WTC11 (cell line): ENCODE measurements at regions not wholly inside any gene's neighbourhood (a gene's known extent, or its start where the extent isn't known, plus 50 kb on each side); places are given as distances from the start of the nearest gene placed in this dataset.

ENCODE experiments used
- ATAC-seq: fragments of 200-7000 bp; cut with Tn5 transposase; 2 replicates; pipeline ENCODE4 v1.10.0; 2021; ENCODE audit warnings: mild to moderate bottlenecking, moderate library complexity
- CTCF ChIA-PET: fragments of 300-600 bp; sonication (Branson Sonifier 250); formaldehyde crosslinking; loops from one replicate; lab custom pipeline; 2021; ENCODE audit warnings: antibody characterized with exemption; lab: Charles Lee
- POLR2A ChIA-PET: fragments of 350-600 bp; sonication (Branson Sonifier 250); formaldehyde crosslinking; loops from one replicate; lab custom pipeline; 2021; ENCODE audit warnings: antibody characterized with exemption; lab: Charles Lee
- DNase-seq: peaks from one replicate; pipeline ENCODE4 v3.0.0; 2021; ENCODE audit warnings: low spot score
- H3K27ac Mint-ChIP-seq: 2 replicates; pipeline ENCODE4 v1.8.0; 2021; ENCODE audit warnings: mixed read lengths
- H3K27me3 Mint-ChIP-seq: 2 replicates; pipeline ENCODE4 v1.8.0; 2021; ENCODE audit warnings: low read depth, mild to moderate bottlenecking, moderate library complexity, mixed read lengths
- H3K36me3 Mint-ChIP-seq: 2 replicates; pipeline ENCODE4 v1.8.0; 2021; ENCODE audit warnings: mixed read lengths
- H3K4me1 Mint-ChIP-seq: 2 replicates; pipeline ENCODE4 v1.8.0; 2022; ENCODE audit warnings: mixed read lengths
- H3K4me3 Mint-ChIP-seq: 2 replicates; pipeline ENCODE4 v1.8.0; 2021; ENCODE audit warnings: mild to moderate bottlenecking, moderate library complexity, mixed read lengths
- H3K9me3 Mint-ChIP-seq: 2 replicates; pipeline ENCODE4 v1.8.0; 2021; ENCODE audit warnings: mixed read lengths
- ARID4B ChIP-seq: sonication (generic); formaldehyde crosslinking; IDR thresholded peaks from 2 replicates; pipeline ENCODE4 v1.8.0; 2023; ENCODE audit warnings: missing genetic modification reagents, mild to moderate bottlenecking, borderline replicate concordance
- ATF6 ChIP-seq: sonication (generic); formaldehyde crosslinking; IDR thresholded peaks from 2 replicates; pipeline ENCODE4 v1.8.1; 2023; ENCODE audit warnings: mild to moderate bottlenecking, missing genetic modification reagents
- ELF4 ChIP-seq: sonication (generic); formaldehyde crosslinking; IDR thresholded peaks from 2 replicates; pipeline ENCODE4 v1.8.1; 2022; ENCODE audit warnings: low read depth, mild to moderate bottlenecking, moderate library complexity, missing genetic modification reagents
- GRHL2 ChIP-seq: fragments of 250-450 bp; sonication (Bioruptor Pico); IDR thresholded peaks from 2 replicates; pipeline ENCODE4 v1.8.0; 2022; ENCODE audit warnings: mild to moderate bottlenecking, moderate library complexity; ENCODE audit not compliant: insufficient replicate concordance, severe bottlenecking
- JAZF1 ChIP-seq: fragments of 250-450 bp; sonication (Bioruptor Pico); IDR thresholded peaks from 2 replicates; pipeline ENCODE4 v1.9.0; 2021; ENCODE audit warnings: moderate library complexity, mild to moderate bottlenecking, inconsistent platforms
- NFATC4 ChIP-seq: fragments of 250-450 bp; sonication (Bioruptor Pico); IDR thresholded peaks from 2 replicates; pipeline ENCODE4 v1.9.0; 2021; ENCODE audit warnings: mild to moderate bottlenecking
- NR2C2 ChIP-seq: sonication (generic); formaldehyde crosslinking; IDR thresholded peaks from 2 replicates; pipeline ENCODE4 v1.8.0; 2022; ENCODE audit warnings: mild to moderate bottlenecking, missing genetic modification reagents
- NR3C1 ChIP-seq: sonication (generic); formaldehyde crosslinking; conservative IDR thresholded peaks from 2 replicates; pipeline ENCODE4 v1.8.1; 2023; ENCODE audit warnings: low read depth, mild to moderate bottlenecking, missing genetic modification reagents
- SP1 ChIP-seq: sonication (generic); formaldehyde crosslinking; conservative IDR thresholded peaks from 2 replicates; pipeline ENCODE4 v1.8.1; 2022; ENCODE audit warnings: missing genetic modification reagents
- TP53 ChIP-seq: sonication (generic); formaldehyde crosslinking; IDR thresholded peaks from 2 replicates; pipeline ENCODE4 v1.8.1; 2023; ENCODE audit warnings: mild to moderate bottlenecking, missing genetic modification reagents
- ZNF138 ChIP-seq: sonication (generic); formaldehyde crosslinking; conservative IDR thresholded peaks from 2 replicates; pipeline ENCODE4 v1.8.1; 2022; ENCODE audit warnings: mild to moderate bottlenecking, moderate library complexity, missing genetic modification reagents
- ZNF232 ChIP-seq: sonication (generic); formaldehyde crosslinking; IDR thresholded peaks from 2 replicates; pipeline ENCODE4 v1.8.0; 2022; ENCODE audit warnings: mild to moderate bottlenecking, missing genetic modification reagents
- ZNF416 ChIP-seq: fragments of 250-450 bp; sonication (Bioruptor Pico); IDR thresholded peaks from 2 replicates; pipeline ENCODE4 v1.9.0; 2021; ENCODE audit warnings: mild to moderate bottlenecking, inconsistent platforms
- TF ChIP-seq, protein P1 (sequence below): sonication (generic); formaldehyde crosslinking; IDR thresholded peaks from 2 replicates; pipeline ENCODE4 v1.8.1; 2022; ENCODE audit warnings: low read depth, missing genetic modification reagents, borderline replicate concordance
- TF ChIP-seq, protein P2 (sequence below): fragments of 250-450 bp; sonication (Bioruptor Pico); IDR thresholded peaks from 2 replicates; pipeline ENCODE4 v1.9.0; 2021; ENCODE audit warnings: mild to moderate bottlenecking, borderline replicate concordance
- TF ChIP-seq, protein P3 (sequence below): sonication (generic); formaldehyde crosslinking; IDR thresholded peaks from 2 replicates; pipeline ENCODE4 v1.8.0; 2023; ENCODE audit warnings: mild to moderate bottlenecking, missing genetic modification reagents
- TF ChIP-seq, protein P4 (sequence below): sonication (generic); formaldehyde crosslinking; conservative IDR thresholded peaks from 2 replicates; pipeline ENCODE4 v1.8.1; 2023; ENCODE audit warnings: mild to moderate bottlenecking, low read depth, missing genetic modification reagents, moderate library complexity

GRCh38 chr2:167368371-167368770 lies 480.1 kb downstream of the XIRP2 start:
- ChIA-PET POLR2A (no interaction called here), CTCF (no interaction called here)
- no peaks in the 10 kb centered on the region for H3K27me3 Mint-ChIP-seq
- H3K4me1 Mint-ChIP-seq, result 0 out of 2 replicates have a peak, but pooled peaks cover 2% of the 10 kb centered on the region
- TF ChIP-seq ZNF232 (no peak), NFATC4 (CRISPR knock-in tag) (no peak)
- TF ChIP-seq, protein P1, sequence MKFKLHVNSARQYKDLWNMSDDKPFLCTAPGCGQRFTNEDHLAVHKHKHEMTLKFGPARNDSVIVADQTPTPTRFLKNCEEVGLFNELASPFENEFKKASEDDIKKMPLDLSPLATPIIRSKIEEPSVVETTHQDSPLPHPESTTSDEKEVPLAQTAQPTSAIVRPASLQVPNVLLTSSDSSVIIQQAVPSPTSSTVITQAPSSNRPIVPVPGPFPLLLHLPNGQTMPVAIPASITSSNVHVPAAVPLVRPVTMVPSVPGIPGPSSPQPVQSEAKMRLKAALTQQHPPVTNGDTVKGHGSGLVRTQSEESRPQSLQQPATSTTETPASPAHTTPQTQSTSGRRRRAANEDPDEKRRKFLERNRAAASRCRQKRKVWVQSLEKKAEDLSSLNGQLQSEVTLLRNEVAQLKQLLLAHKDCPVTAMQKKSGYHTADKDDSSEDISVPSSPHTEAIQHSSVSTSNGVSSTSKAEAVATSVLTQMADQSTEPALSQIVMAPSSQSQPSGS (CRISPR knock-in tag), result no peak
- TF ChIP-seq, protein P2, sequence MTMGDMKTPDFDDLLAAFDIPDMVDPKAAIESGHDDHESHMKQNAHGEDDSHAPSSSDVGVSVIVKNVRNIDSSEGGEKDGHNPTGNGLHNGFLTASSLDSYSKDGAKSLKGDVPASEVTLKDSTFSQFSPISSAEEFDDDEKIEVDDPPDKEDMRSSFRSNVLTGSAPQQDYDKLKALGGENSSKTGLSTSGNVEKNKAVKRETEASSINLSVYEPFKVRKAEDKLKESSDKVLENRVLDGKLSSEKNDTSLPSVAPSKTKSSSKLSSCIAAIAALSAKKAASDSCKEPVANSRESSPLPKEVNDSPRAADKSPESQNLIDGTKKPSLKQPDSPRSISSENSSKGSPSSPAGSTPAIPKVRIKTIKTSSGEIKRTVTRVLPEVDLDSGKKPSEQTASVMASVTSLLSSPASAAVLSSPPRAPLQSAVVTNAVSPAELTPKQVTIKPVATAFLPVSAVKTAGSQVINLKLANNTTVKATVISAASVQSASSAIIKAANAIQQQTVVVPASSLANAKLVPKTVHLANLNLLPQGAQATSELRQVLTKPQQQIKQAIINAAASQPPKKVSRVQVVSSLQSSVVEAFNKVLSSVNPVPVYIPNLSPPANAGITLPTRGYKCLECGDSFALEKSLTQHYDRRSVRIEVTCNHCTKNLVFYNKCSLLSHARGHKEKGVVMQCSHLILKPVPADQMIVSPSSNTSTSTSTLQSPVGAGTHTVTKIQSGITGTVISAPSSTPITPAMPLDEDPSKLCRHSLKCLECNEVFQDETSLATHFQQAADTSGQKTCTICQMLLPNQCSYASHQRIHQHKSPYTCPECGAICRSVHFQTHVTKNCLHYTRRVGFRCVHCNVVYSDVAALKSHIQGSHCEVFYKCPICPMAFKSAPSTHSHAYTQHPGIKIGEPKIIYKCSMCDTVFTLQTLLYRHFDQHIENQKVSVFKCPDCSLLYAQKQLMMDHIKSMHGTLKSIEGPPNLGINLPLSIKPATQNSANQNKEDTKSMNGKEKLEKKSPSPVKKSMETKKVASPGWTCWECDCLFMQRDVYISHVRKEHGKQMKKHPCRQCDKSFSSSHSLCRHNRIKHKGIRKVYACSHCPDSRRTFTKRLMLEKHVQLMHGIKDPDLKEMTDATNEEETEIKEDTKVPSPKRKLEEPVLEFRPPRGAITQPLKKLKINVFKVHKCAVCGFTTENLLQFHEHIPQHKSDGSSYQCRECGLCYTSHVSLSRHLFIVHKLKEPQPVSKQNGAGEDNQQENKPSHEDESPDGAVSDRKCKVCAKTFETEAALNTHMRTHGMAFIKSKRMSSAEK (CRISPR knock-in tag), result no peak
- H3K9me3 Mint-ChIP-seq, result peaks cover 6% of the 10 kb centered on the region
- H3K36me3 Mint-ChIP-seq, result peaks cover 6% of the 10 kb centered on the region; the same call in 1 of the 2 replicates
- ATAC-seq, result no peak
- no peak overlapping the region for H3K27ac Mint-ChIP-seq
- H3K4me3 Mint-ChIP-seq, result no peak overlapping the region
- no peak for DNase-seq

DNA sequence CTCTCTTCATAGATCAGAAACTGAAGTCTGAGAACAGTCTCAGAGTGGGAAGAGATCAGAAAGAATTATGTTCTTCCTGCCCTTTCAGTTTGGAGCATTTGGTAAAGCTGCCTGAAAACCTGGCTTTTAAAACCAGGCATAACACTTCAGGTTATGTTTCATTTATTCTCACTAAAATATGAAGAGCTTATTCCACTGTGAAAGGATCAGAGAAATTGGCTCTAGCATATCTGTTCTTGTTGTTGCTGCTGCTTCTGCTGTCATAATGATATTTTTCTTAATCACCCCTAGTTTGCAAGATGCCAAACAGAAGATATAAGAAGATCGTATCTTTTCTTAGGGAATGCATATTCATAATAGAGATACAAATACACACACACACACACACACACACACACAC lies 476.9 kb downstream of the XIRP2 start:
- DNase-seq (no peak), ATAC-seq (no peak)
- CTCF ChIA-PET, result no interaction called here
- Mint-ChIP-seq H3K27me3 (no peaks in the 10 kb centered on the region), H3K27ac (no peak overlapping the region), H3K9me3 (peaks cover 6% of the 10 kb centered on the region), H3K4me1 (peaks cover 2% of the 10 kb centered on the region; the same call in 1 of the 2 replicates), H3K4me3 (no peak overlapping the region), H3K36me3 (peaks cover 6% of the 10 kb centered on the region; the same call in 1 of the 2 replicates)
- POLR2A ChIA-PET, result no interaction called here
- TF ChIP-seq NR2C2 (CRISPR knock-in tag) (no peak), SP1 (CRISPR knock-in tag) (no peak), JAZF1 (CRISPR knock-in tag) (no peak), GRHL2 (CRISPR knock-in tag) (no peak), TP53 (CRISPR knock-in tag) (no peak), ARID4B (CRISPR knock-in tag) (no peak), ZNF416 (CRISPR knock-in tag) (no peak), ELF4 (no peak), NFATC4 (CRISPR knock-in tag) (no peak), ATF6 (no peak), ZNF138 (CRISPR knock-in tag) (no peak), NR3C1 (CRISPR knock-in tag) (no peak)
- TF ChIP-seq, protein P3, sequence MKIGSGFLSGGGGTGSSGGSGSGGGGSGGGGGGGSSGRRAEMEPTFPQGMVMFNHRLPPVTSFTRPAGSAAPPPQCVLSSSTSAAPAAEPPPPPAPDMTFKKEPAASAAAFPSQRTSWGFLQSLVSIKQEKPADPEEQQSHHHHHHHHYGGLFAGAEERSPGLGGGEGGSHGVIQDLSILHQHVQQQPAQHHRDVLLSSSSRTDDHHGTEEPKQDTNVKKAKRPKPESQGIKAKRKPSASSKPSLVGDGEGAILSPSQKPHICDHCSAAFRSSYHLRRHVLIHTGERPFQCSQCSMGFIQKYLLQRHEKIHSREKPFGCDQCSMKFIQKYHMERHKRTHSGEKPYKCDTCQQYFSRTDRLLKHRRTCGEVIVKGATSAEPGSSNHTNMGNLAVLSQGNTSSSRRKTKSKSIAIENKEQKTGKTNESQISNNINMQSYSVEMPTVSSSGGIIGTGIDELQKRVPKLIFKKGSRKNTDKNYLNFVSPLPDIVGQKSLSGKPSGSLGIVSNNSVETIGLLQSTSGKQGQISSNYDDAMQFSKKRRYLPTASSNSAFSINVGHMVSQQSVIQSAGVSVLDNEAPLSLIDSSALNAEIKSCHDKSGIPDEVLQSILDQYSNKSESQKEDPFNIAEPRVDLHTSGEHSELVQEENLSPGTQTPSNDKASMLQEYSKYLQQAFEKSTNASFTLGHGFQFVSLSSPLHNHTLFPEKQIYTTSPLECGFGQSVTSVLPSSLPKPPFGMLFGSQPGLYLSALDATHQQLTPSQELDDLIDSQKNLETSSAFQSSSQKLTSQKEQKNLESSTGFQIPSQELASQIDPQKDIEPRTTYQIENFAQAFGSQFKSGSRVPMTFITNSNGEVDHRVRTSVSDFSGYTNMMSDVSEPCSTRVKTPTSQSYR, result no peak
- TF ChIP-seq, protein P4, sequence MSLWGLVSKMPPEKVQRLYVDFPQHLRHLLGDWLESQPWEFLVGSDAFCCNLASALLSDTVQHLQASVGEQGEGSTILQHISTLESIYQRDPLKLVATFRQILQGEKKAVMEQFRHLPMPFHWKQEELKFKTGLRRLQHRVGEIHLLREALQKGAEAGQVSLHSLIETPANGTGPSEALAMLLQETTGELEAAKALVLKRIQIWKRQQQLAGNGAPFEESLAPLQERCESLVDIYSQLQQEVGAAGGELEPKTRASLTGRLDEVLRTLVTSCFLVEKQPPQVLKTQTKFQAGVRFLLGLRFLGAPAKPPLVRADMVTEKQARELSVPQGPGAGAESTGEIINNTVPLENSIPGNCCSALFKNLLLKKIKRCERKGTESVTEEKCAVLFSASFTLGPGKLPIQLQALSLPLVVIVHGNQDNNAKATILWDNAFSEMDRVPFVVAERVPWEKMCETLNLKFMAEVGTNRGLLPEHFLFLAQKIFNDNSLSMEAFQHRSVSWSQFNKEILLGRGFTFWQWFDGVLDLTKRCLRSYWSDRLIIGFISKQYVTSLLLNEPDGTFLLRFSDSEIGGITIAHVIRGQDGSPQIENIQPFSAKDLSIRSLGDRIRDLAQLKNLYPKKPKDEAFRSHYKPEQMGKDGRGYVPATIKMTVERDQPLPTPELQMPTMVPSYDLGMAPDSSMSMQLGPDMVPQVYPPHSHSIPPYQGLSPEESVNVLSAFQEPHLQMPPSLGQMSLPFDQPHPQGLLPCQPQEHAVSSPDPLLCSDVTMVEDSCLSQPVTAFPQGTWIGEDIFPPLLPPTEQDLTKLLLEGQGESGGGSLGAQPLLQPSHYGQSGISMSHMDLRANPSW (CRISPR knock-in tag), result no peak
